Neural progenitor cell (in vitro differentiated cells): ENCODE measurements at regions not wholly inside any gene's neighbourhood (a gene's known extent, or its start where the extent isn't known, plus 50 kb on each side); places are given as distances from the start of the nearest gene placed in this dataset.

Source experiments
- DNase-seq: peaks from one replicate; pipeline ENCODE4 v3.0.0-alpha.2; 2016; ENCODE audit warnings: low spot score
- H2AFZ ChIP-seq: fragments of 200-600 bp; sonication (generic); replicated peaks from 2 replicates; pipeline ENCODE4 v1.6.1; 2016; ENCODE audit warnings: antibody characterized with exemption
- H3F3A ChIP-seq: fragments of 200-600 bp; sonication (generic); 2 replicates; pipeline ENCODE4 v1.6.1; 2016; ENCODE audit warnings: antibody characterized with exemption, low read depth
- H3K27ac ChIP-seq: fragments of 200-600 bp; sonication (generic); 2 replicates; pipeline ENCODE4 v1.5.1; 2016; ENCODE audit warnings: mild to moderate bottlenecking
- H3K27me3 ChIP-seq: fragments of 200-600 bp; sonication (generic); 2 replicates; pipeline ENCODE4 v1.6.1; 2016; ENCODE audit warnings: mild to moderate bottlenecking, moderate library complexity
- H3K36me3 ChIP-seq: fragments of 200-600 bp; sonication (generic); 2 replicates; pipeline ENCODE4 v1.5.1; 2016
- H3K4me1 ChIP-seq: fragments of 200-600 bp; sonication (generic); 2 replicates; pipeline ENCODE4 v1.6.1; 2016; ENCODE audit warnings: mixed run types
- H3K4me2 ChIP-seq: fragments of 200-600 bp; sonication (generic); 2 replicates; pipeline ENCODE4 v1.6.1; 2016
- H3K4me3 ChIP-seq: fragments of 200-600 bp; sonication (generic); 2 replicates; pipeline ENCODE4 v1.5.1; 2016
- H3K79me2 ChIP-seq: fragments of 200-600 bp; sonication (generic); 2 replicates; pipeline ENCODE4 v1.6.1; 2016; ENCODE audit warnings: low read depth
- H3K9ac ChIP-seq: fragments of 200-600 bp; sonication (generic); 2 replicates; pipeline ENCODE4 v1.6.1; 2016
- H3K9me3 ChIP-seq: fragments of 200-600 bp; sonication (generic); 2 replicates; pipeline ENCODE4 v1.5.1; 2016; ENCODE audit warnings: low read depth
- H4K20me1 ChIP-seq: fragments of 200-600 bp; sonication (generic); 2 replicates; pipeline ENCODE4 v1.6.1; 2016; ENCODE audit warnings: low read depth
- H3K27ac Mint-ChIP-seq: 3 replicates; pipeline ENCODE4 v1.8.0; 2021; ENCODE audit warnings: mixed read lengths
- H3K27me3 Mint-ChIP-seq: 2 replicates; pipeline ENCODE4 v1.8.0; 2022; ENCODE audit warnings: low read depth, mild to moderate bottlenecking, inconsistent platforms, moderate library complexity, mixed read lengths; ENCODE audit not compliant: insufficient read depth
- H3K36me3 Mint-ChIP-seq: 3 replicates; pipeline ENCODE4 v1.8.0; 2021; ENCODE audit warnings: mixed read lengths
- H3K4me1 Mint-ChIP-seq: 3 replicates; pipeline ENCODE4 v1.8.0; 2021; ENCODE audit warnings: mixed read lengths
- H3K4me3 Mint-ChIP-seq: 3 replicates; pipeline ENCODE4 v1.8.0; 2021; ENCODE audit warnings: mild to moderate bottlenecking, moderate library complexity, mixed read lengths
- H3K9me3 Mint-ChIP-seq: 3 replicates; pipeline ENCODE4 v1.8.0; 2020; ENCODE audit warnings: mixed read lengths
- CTCF ChIP-seq: fragments of 200-600 bp; sonication (generic); IDR thresholded peaks from 2 replicates; pipeline ENCODE4 v1.5.1; 2017; ENCODE audit warnings: antibody characterized with exemption, mild to moderate bottlenecking
- EZH2 ChIP-seq: fragments of 200-600 bp; sonication (generic); IDR thresholded peaks from 2 replicates; pipeline ENCODE4 v1.6.1; 2017; ENCODE audit warnings: antibody characterized with exemption, mild to moderate bottlenecking, moderate library complexity
- EZH2phosphoT487 ChIP-seq: fragments of 200-600 bp; sonication (generic); IDR thresholded peaks from 2 replicates; pipeline ENCODE4 v1.6.1; 2017; ENCODE audit warnings: antibody characterized with exemption

DNA sequence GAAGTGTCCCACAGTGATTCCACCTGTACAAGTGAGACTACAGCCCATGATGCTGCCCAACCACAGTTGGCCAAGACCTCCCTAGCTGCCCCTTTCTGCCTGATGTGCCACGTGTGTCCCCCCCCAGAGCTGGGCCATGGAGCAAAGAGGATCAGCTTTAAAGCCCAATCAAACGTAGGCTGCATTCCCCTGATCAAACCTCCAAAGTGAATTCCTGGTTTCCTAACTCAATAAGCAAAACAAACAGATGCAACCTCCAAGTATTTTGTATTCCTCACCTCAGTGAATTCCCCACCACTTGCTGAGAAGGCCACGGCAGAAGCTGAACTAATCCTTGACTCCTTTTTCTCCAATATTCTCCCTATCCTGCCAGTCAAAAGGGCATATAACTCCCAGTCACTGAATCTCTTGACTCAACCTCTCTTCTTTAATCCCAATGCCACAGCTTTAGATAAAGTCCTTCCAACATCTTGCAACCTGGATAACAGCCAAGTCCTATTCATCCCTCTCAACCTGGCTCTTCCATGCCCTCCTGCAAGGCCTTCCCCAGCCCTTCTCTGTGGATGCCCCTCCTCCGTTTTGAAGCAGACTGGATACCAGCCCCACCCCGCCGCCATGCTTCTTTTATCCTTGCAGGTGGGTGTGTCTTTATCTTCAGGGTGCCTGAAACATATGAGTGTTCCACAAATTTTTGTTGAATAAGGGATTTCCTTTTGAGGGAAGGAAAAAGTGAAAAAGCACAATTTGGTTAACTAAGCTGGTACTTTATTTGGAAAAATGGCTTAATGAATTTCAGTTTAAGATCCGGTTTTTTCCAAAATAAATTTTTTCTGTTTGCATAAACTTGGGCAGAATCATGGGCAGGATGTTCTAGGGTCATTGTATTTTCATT lies 285.2 kb upstream of the MKLN1 start:
- Histone ChIP-seq H3K79me2 (no peaks in the 10 kb centered on the region), H4K20me1 (no peaks in the 10 kb centered on the region), H3F3A (no peaks in the 10 kb centered on the region), H3K4me1 (peaks cover 3% of the 10 kb centered on the region), H2AFZ (no peak overlapping the region), H3K4me2 (no peak overlapping the region), H3K36me3 (no peaks in the 10 kb centered on the region), H3K4me3 (no peak overlapping the region), H3K27ac (no peak overlapping the region), H3K9ac (no peak overlapping the region), H3K9me3 (no peaks in the 10 kb centered on the region), H3K27me3 (no peaks in the 10 kb centered on the region)
- Mint-ChIP-seq H3K9me3 (peaks cover 8% of the 10 kb centered on the region), H3K27ac (no peak overlapping the region), H3K4me3 (no peak overlapping the region), H3K4me1 (peaks cover 13% of the 10 kb centered on the region), H3K36me3 (peaks cover 4% of the 10 kb centered on the region), H3K27me3 (peaks cover 4% of the 10 kb centered on the region)
- TF ChIP-seq CTCF (no peak), EZH2 (no peak), EZH2phosphoT487 (no peak)
- DNase-seq, result peak; percentile 3

DNA sequence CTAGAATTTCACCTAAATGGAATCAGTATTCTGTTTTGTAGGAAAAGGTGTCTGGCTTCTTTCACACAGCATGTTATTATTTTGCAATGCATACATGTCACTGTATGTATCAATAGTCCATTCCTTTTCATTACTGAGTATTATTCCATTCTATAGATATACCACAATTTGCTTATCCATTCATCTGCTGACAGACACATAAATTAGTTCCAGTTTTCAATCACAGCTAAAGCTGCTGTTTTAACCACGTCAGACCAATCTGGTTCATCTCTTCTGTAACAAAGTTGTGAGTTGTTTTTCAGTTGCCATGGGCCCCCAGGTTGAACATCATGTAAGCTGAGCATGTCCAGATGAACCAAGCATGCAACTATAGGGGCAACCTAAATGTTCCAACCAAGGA lies 282.1 kb upstream of the MKLN1 start:
- H4K20me1 ChIP-seq, result no peaks in the 10 kb centered on the region
- no peaks in the 10 kb centered on the region for H3K79me2 ChIP-seq

GRCh38 chr7:131046246-131046645 lies 281.4 kb upstream of the MKLN1 start:
- peaks cover 3% of the 10 kb centered on the region for H3K4me1 ChIP-seq
- H4K20me1 ChIP-seq, result no peaks in the 10 kb centered on the region
- H2AFZ ChIP-seq, result no peak overlapping the region
- no peak overlapping the region for H3K27ac ChIP-seq
- TF ChIP-seq EZH2 (no peak), CTCF (no peak), EZH2phosphoT487 (no peak)
- no peak overlapping the region for H3K4me2 ChIP-seq
- no peaks in the 10 kb centered on the region for H3K36me3 ChIP-seq
- Mint-ChIP-seq H3K27me3 (peaks cover 4% of the 10 kb centered on the region), H3K27ac (no peak overlapping the region), H3K36me3 (peaks cover 4% of the 10 kb centered on the region), H3K4me1 (peaks cover 19% of the 10 kb centered on the region), H3K4me3 (no peak overlapping the region), H3K9me3 (peaks cover 8% of the 10 kb centered on the region)
- H3F3A ChIP-seq, result no peaks in the 10 kb centered on the region
- no peak overlapping the region for H3K9ac ChIP-seq
- H3K4me3 ChIP-seq, result no peak overlapping the region
- DNase-seq, result no peak
- no peaks in the 10 kb centered on the region for H3K27me3 ChIP-seq
- no peaks in the 10 kb centered on the region for H3K79me2 ChIP-seq
- H3K9me3 ChIP-seq, result no peaks in the 10 kb centered on the region

More for the DNA sequence above, 282.1 kb upstream of the MKLN1 start:
- Histone ChIP-seq H3K4me1 (peaks cover 3% of the 10 kb centered on the region), H3K4me2 (no peak overlapping the region), H3K4me3 (no peak overlapping the region), H3K36me3 (no peaks in the 10 kb centered on the region), H3K27ac (no peak overlapping the region), H3K27me3 (no peaks in the 10 kb centered on the region), H2AFZ (no peak overlapping the region), H3K9ac (no peak overlapping the region), H3F3A (no peaks in the 10 kb centered on the region), H3K9me3 (no peaks in the 10 kb centered on the region)
- Mint-ChIP-seq H3K27ac (no peak overlapping the region), H3K4me1 (peaks cover 19% of the 10 kb centered on the region), H3K27me3 (peaks cover 4% of the 10 kb centered on the region), H3K36me3 (peaks cover 4% of the 10 kb centered on the region), H3K4me3 (no peak overlapping the region), H3K9me3 (peaks cover 8% of the 10 kb centered on the region)
- no peak for DNase-seq
- TF ChIP-seq CTCF (no peak), EZH2phosphoT487 (no peak), EZH2 (no peak)
